GDM1 (cell line): ENCODE measurements at regions not wholly inside any gene's neighbourhood (a gene's known extent, or its start where the extent isn't known, plus 50 kb on each side); places are given as distances from the start of the nearest gene placed in this dataset.

ENCODE experiments used
- DNase-seq: peaks from one replicate; lab custom pipeline; 2025; lab: John Stamatoyannopoulos, UW

- DNase-seq = no peak
Measured at GRCh38 chr18:21996351-21996826, 173.0 kb upstream of the GATA6 start.

- DNase-seq = peak; percentile 47
Measured at GRCh38 chr18:21997207-21998143, 171.9 kb upstream of the GATA6 start.

- no peak for DNase-seq
Measured at GRCh38 chr18:21998486-21998885, 170.9 kb upstream of the GATA6 start.

- no peak for DNase-seq
Measured at GRCh38 chr18:22001912-22002487, 167.4 kb upstream of the GATA6 start.

GRCh38 chr18:22005191-22005841 lies 164.1 kb upstream of the GATA6 start:
- DNase-seq = no peak

GRCh38 chr18:22006458-22006857 lies 162.9 kb upstream of the GATA6 start:
- DNase-seq = no peak

GRCh38 chr18:22009242-22009641 lies 160.1 kb upstream of the GATA6 start:
- DNase-seq = no peak

- no peak for DNase-seq
Measured at GRCh38 chr18:22013993-22014392, 155.4 kb upstream of the GATA6 start.

GRCh38 chr18:22015156-22015555 lies 154.2 kb upstream of the GATA6 start:
- DNase-seq = no peak

- DNase-seq = no peak
Measured at GRCh38 chr18:22018366-22018765, 151.0 kb upstream of the GATA6 start.

- DNase-seq = no peak
Measured at GRCh38 chr18:22019193-22019592, 150.2 kb upstream of the GATA6 start.

- DNase-seq = no peak
Measured at GRCh38 chr18:22020127-22020866, 149.1 kb upstream of the GATA6 start.

GRCh38 chr18:22020867-22021370 lies 148.5 kb upstream of the GATA6 start:
- no peak for DNase-seq

GRCh38 chr18:22021701-22022100 lies 147.7 kb upstream of the GATA6 start:
- DNase-seq = no peak

- no peak for DNase-seq
Measured at GRCh38 chr18:22024924-22025323, 144.5 kb upstream of the GATA6 start.

GRCh38 chr18:22026362-22026761 lies 143.0 kb upstream of the GATA6 start:
- DNase-seq = no peak

GRCh38 chr18:22026889-22027288 lies 142.5 kb upstream of the GATA6 start:
- no peak for DNase-seq

- no peak for DNase-seq
Measured at GRCh38 chr18:22031611-22032010, 137.8 kb upstream of the GATA6 start.

GRCh38 chr18:22032392-22032961 lies 136.9 kb upstream of the GATA6 start:
- DNase-seq = no peak

- no peak for DNase-seq
Measured at GRCh38 chr18:22033085-22033484, 136.3 kb upstream of the GATA6 start.

GRCh38 chr18:22034276-22034675 lies 135.1 kb upstream of the GATA6 start:
- DNase-seq = no peak

GRCh38 chr18:22040533-22040932 lies 128.9 kb upstream of the GATA6 start:
- no peak for DNase-seq
